Anterior cingulate cortex (tissue), 58 donors: ENCODE measurements at regions not wholly inside any gene's neighbourhood (a gene's known extent, or its start where the extent isn't known, plus 50 kb on each side); places are given as distances from the start of the nearest gene placed in this dataset.
"Not testable (repeated sequence)": the region's sequence is repeated elsewhere in the genome, so short reads cannot be mapped to it uniquely, and the experiment has no call there.

ENCODE experiments used
- DNase-seq, 58 donors: peaks; one replicate each; lab custom pipeline; 2025; lab: John Stamatoyannopoulos, UW

- not testable (repeated sequence) for DNase-seq
Observed at GRCh38 chr5:158193395-158193794, 334.4 kb upstream of the CLINT1 start.

- no peak for DNase-seq
Observed at GRCh38 chr5:158180407-158180806, 321.5 kb upstream of the CLINT1 start.

GRCh38 chr5:158179271-158179670, 320.3 kb upstream of the CLINT1 start:
- DNase-seq, result no peak

GRCh38 chr5:158178535-158178934, 319.6 kb upstream of the CLINT1 start:
- no peak for DNase-seq

GRCh38 chr5:158177146-158177545, 318.2 kb upstream of the CLINT1 start:
- DNase-seq, result no peak

GRCh38 chr5:158175934-158176481, 317.1 kb upstream of the CLINT1 start:
- DNase-seq, result no peak

GRCh38 chr5:158174918-158175851, 316.2 kb upstream of the CLINT1 start:
- DNase-seq, result peak in 52 of 58 donors; percentile 3 to 73 (median 38)

GRCh38 chr5:158174026-158174425, 315.1 kb upstream of the CLINT1 start:
- DNase-seq, result no peak

- no peak for DNase-seq
Observed at GRCh38 chr5:158172005-158172404, 313.1 kb upstream of the CLINT1 start.

GRCh38 chr5:158170534-158170933, 311.6 kb upstream of the CLINT1 start:
- no peak for DNase-seq

- no peak for DNase-seq
Observed at GRCh38 chr5:158170060-158170459, 311.1 kb upstream of the CLINT1 start.

GRCh38 chr5:158166424-158166823, 307.5 kb upstream of the CLINT1 start:
- no peak for DNase-seq

- no peak for DNase-seq
Observed at GRCh38 chr5:158165647-158166046, 306.7 kb upstream of the CLINT1 start.

- DNase-seq, result no peak
Observed at GRCh38 chr5:158164296-158165047, 305.5 kb upstream of the CLINT1 start.

- DNase-seq, result no peak
Observed at GRCh38 chr5:158163451-158164295, 304.7 kb upstream of the CLINT1 start.

GRCh38 chr5:158162479-158163034, 303.6 kb upstream of the CLINT1 start:
- DNase-seq, result no peak

GRCh38 chr5:158162026-158162425, 303.1 kb upstream of the CLINT1 start:
- DNase-seq, result no peak

- no peak for DNase-seq
Observed at GRCh38 chr5:158159621-158160020, 300.7 kb upstream of the CLINT1 start.

GRCh38 chr5:158155811-158156505, 297.0 kb upstream of the CLINT1 start:
- DNase-seq, result no peak
